ENCODE measurements at regions not wholly inside any gene's neighbourhood (a gene's known extent, or its start where the extent isn't known, plus 50 kb on each side); places are given as distances from the start of the nearest gene placed in this dataset.

DNA sequence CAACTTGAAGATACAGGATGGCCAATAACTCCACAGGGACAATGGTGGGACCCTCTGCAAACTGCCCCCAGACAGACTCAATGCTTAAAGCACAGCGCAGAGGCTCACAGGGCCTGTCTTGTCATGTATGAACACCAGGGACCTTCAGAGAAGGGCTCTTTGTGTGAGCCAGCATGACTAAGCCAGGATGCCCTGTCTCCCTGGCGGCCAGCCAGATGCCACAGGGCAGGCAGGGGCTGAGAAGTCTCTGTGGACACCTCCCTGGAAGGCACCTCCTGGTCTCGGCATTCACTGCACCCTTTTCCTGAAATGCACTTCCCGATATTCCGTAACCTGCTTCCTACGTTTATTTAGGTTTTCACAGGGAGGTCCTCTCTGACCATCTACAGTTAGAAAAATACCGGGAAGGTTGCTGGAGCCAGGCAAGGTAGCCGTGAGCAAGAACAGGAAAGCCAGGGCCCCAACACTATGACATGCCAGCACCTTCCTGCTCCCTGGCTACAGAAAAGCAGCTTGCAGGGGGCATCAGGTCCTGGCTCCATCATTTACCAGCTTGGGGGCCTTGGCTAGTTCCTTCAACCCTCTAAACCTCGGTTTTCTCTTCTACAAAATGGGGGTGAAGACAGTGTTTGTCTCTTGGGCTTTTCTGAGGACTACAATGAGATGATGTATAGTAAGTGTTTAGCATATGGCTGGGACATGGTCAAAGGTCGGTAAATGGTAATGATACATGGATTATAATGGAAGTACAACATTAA, 65.0 kb downstream of the PITPNM2 start:
- FAIRE-seq, result no peak
- Histone ChIP-seq H3K27ac (ENCODE audit: low read depth, low read length) (no peak overlapping the region), H2AK5ac (ENCODE audit: low read depth, low read length) (0 out of 2 replicates have a peak overlapping the region, but pooled peaks have one; percentile 75), H2BK5ac (ENCODE audit: low read depth, low read length) (0 out of 2 replicates have a peak overlapping the region, but pooled peaks have one; percentile 35), H2BK12ac (ENCODE audit: low read depth, low read length) (no peak overlapping the region), H3K14ac (ENCODE audit: insufficient read length) (no peak overlapping the region), H4K20me1 (replicated peaks in 1 of 2; ENCODE audit: control insufficient read depth in 1 of 2, insufficient read depth in 2 of 2, low read length in 2 of 2) (no peaks in the 10 kb centered on the region), H3K9ac (replicated peaks in 1 of 4; ENCODE audit: extremely low read depth in 1 of 4, low read depth in 3 of 4, low read length in 3 of 4) (no peak overlapping the region), H3K79me1 (ENCODE audit: low read depth, low read length) (0 out of 2 replicates have a peak, but pooled peaks cover 2% of the 10 kb centered on the region), H3K56ac (replicated peaks; ENCODE audit: insufficient read length, low read depth, low read length) (no peak overlapping the region), H2AFZ (ENCODE audit: low read length) (no peak overlapping the region), H3K4me1 (replicated peaks in 1 of 4; ENCODE audit: control insufficient read depth in 3 of 4, insufficient read depth in 4 of 4, low read length in 3 of 4) (peaks cover 0 to 6% (median 1%) of the 10 kb centered on the region in 4 experiments; a peak in 1 of 7 replicates), H3K18ac (ENCODE audit: extremely low read depth, low read length) (no peak overlapping the region), H3K27me3 (replicated peaks in 1 of 4; ENCODE audit: control insufficient read depth in 3 of 4, extremely low read depth in 1 of 4, insufficient read depth in 3 of 4, low read length in 3 of 4) (no peaks in the 10 kb centered on the region), H2BK120ac (replicated peaks; ENCODE audit: low read depth, low read length) (no peak overlapping the region), H4K8ac (ENCODE audit: extremely low read depth, insufficient read depth, low read length) (no peak overlapping the region), H3K23ac (ENCODE audit: insufficient read length) (no peak overlapping the region), H3K4me2 (ENCODE audit: insufficient read depth in 1 of 2, low read depth in 2 of 2, low read length in 2 of 2) (no peak overlapping the region), H3K79me2 (ENCODE audit: control insufficient read depth in 1 of 2, insufficient read depth in 2 of 2, low read length in 2 of 2) (no peaks in the 10 kb centered on the region), H3K23me2 (ENCODE audit: low read depth, low read length) (no peaks in the 10 kb centered on the region), H2BK20ac (ENCODE audit: low read length) (no peak overlapping the region), H3K4ac (replicated peaks; ENCODE audit: insufficient read length, low read depth, low read length) (no peak overlapping the region), H3K36me3 (ENCODE audit: control insufficient read depth in 2 of 4, insufficient read depth in 4 of 4, low read length in 3 of 4) (no peaks in the 10 kb centered on the region), H4K5ac (ENCODE audit: insufficient read length, low read depth, low read length) (no peak overlapping the region), H3K9me3 (ENCODE audit: insufficient read depth in 2 of 2, low read depth in 1 of 2, low read length in 1 of 2) (no peaks in the 10 kb centered on the region), H2BK15ac (ENCODE audit: low read length) (no peak overlapping the region), H3K4me3 (ENCODE audit: extremely low read depth in 1 of 4, insufficient read depth in 2 of 4, low read depth in 3 of 4, low read length in 4 of 4) (no peak overlapping the region), H4K91ac (replicated peaks; ENCODE audit: insufficient read length, low read length) (no peak overlapping the region)
- WGBS, 2 experiments (ENCODE audit: extremely low coverage in 1 of 2, insufficient coverage in 1 of 2, insufficient read length in 1 of 2, insufficient replicate concordance in 2 of 2, low coverage in 1 of 2, low lambda C conversion rate in 2 of 2, missing lambda C conversion rate in 1 of 2), result 91% methylated on average over 10 of the region's 10 CpGs; no CpG with 5 or more reads in 1 of the 2 experiments
- POLR2A ChIA-PET (ENCODE audit: partially characterized antibody), result interaction anchor here (1.1 kb wide), 1 partner anchor 173 kb away, joined by 3 read pairs; no protein-coding TSS in a partner anchor
- CTCF ChIA-PET (ENCODE audit: partially characterized antibody), result no interaction called here
- DNase-seq (ENCODE audit: low read depth in 1 of 2, low spot score in 2 of 2), result no peak
- no peak for TF ChIP-seq TBP (IDR thresholded peaks at IDR 0.05; ENCODE audit: low read depth, low read length)
- TF ChIP-seq, protein P1, sequence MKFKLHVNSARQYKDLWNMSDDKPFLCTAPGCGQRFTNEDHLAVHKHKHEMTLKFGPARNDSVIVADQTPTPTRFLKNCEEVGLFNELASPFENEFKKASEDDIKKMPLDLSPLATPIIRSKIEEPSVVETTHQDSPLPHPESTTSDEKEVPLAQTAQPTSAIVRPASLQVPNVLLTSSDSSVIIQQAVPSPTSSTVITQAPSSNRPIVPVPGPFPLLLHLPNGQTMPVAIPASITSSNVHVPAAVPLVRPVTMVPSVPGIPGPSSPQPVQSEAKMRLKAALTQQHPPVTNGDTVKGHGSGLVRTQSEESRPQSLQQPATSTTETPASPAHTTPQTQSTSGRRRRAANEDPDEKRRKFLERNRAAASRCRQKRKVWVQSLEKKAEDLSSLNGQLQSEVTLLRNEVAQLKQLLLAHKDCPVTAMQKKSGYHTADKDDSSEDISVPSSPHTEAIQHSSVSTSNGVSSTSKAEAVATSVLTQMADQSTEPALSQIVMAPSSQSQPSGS (IDR thresholded peaks at IDR 0.05; ENCODE audit: low read length), result no peak
- no peak for TF ChIP-seq MAFK (IDR thresholded peaks at IDR 0.05; ENCODE audit: low read depth, low read length)
- TF ChIP-seq YY1 (IDR thresholded peaks at IDR 0.05; ENCODE audit: low read depth, low read length), result no peak
- TF ChIP-seq TAF7 (optimal IDR thresholded peaks at IDR 0.05; ENCODE audit: borderline replicate concordance, low read depth, low read length), result no peak
- TF ChIP-seq SAP30 (IDR thresholded peaks at IDR 0.05; ENCODE audit: insufficient read depth, insufficient replicate concordance, low read length), result no peak
- TF ChIP-seq CTBP2 (IDR thresholded peaks at IDR 0.05; ENCODE audit: borderline replicate concordance, insufficient read depth, insufficient read length, low read length), result no peak
- no peak for TF ChIP-seq FOSL1 (IDR thresholded peaks at IDR 0.05; ENCODE audit: insufficient read depth, low read depth, low read length)
- no peak for TF ChIP-seq GTF2F1 (IDR thresholded peaks at IDR 0.05; ENCODE audit: borderline replicate concordance, low read depth, low read length)
- no peak for TF ChIP-seq CEBPB (IDR thresholded peaks at IDR 0.05; ENCODE audit: low read depth, low read length)
- no peak for TF ChIP-seq CHD1 (IDR thresholded peaks at IDR 0.05; ENCODE audit: low read depth, low read length)
